ENCODE measurements at regions not wholly inside any gene's neighbourhood (a gene's known extent, or its start where the extent isn't known, plus 50 kb on each side); places are given as distances from the start of the nearest gene placed in this dataset.
A peak's percentile ranks its signal among the peaks of the same experiment; 100 is the strongest.

GRCh38 chr14:87097015-87097414 lies 896.0 kb downstream of the GALC start:
- no peak overlapping the region for H3K4me3 ChIP-seq (ENCODE audit: low read length)
- no peak for TF ChIP-seq CTCF (conservative IDR thresholded peaks at IDR 0.05; ENCODE audit: low read depth, low read length)
- peak; percentile 37 for DNase-seq (ENCODE audit: low read depth)

GRCh38 chr14:87094913-87095312 lies 898.1 kb downstream of the GALC start:
- DNase-seq (ENCODE audit: low read depth), result no peak
- TF ChIP-seq CTCF (conservative IDR thresholded peaks at IDR 0.05; ENCODE audit: low read depth, low read length), result no peak
- no peak overlapping the region for H3K4me3 ChIP-seq (ENCODE audit: low read length)

- DNase-seq (ENCODE audit: low read depth), result no peak
- no peak overlapping the region for H3K4me3 ChIP-seq (ENCODE audit: low read length)
- TF ChIP-seq CTCF (conservative IDR thresholded peaks at IDR 0.05; ENCODE audit: low read depth, low read length), result no peak
Observed at GRCh38 chr14:87088588-87088987, 904.4 kb downstream of the GALC start.

- no peak overlapping the region for H3K4me3 ChIP-seq (ENCODE audit: low read length)
- DNase-seq (ENCODE audit: low read depth), result no peak
- TF ChIP-seq CTCF (conservative IDR thresholded peaks at IDR 0.05; ENCODE audit: low read depth, low read length), result no peak
Observed at GRCh38 chr14:87087881-87088280, 905.1 kb downstream of the GALC start.

- no peak for DNase-seq (ENCODE audit: low read depth)
- no peak overlapping the region for H3K4me3 ChIP-seq (ENCODE audit: low read length)
- no peak for TF ChIP-seq CTCF (conservative IDR thresholded peaks at IDR 0.05; ENCODE audit: low read depth, low read length)
Observed at GRCh38 chr14:87084908-87085307, 908.1 kb downstream of the GALC start.

GRCh38 chr14:87082917-87083316 lies 910.1 kb downstream of the GALC start:
- DNase-seq (ENCODE audit: low read depth), result no peak
- H3K4me3 ChIP-seq (ENCODE audit: low read length), result no peak overlapping the region
- no peak for TF ChIP-seq CTCF (conservative IDR thresholded peaks at IDR 0.05; ENCODE audit: low read depth, low read length)

- H3K4me3 ChIP-seq (ENCODE audit: low read length), result no peak overlapping the region
- TF ChIP-seq CTCF (conservative IDR thresholded peaks at IDR 0.05; ENCODE audit: low read depth, low read length), result no peak
- no peak for DNase-seq (ENCODE audit: low read depth)
Observed at GRCh38 chr14:87081004-87081403, 912.0 kb downstream of the GALC start.
